H1 (cell line): ENCODE measurements at regions not wholly inside any gene's neighbourhood (a gene's known extent, or its start where the extent isn't known, plus 50 kb on each side); places are given as distances from the start of the nearest gene placed in this dataset.

Experiments used
- CTCF ChIA-PET: fragments of 300-600 bp; sonication (Branson Sonifier 250); formaldehyde crosslinking; loops from one replicate; lab custom pipeline; 2021; ENCODE audit not compliant: partially characterized antibody; lab: Charles Lee
- POLR2A ChIA-PET: fragments of 300-600 bp; sonication (Branson Sonifier 250); formaldehyde crosslinking; loops from one replicate; lab custom pipeline; 2021; ENCODE audit warnings: inconsistent platforms; ENCODE audit not compliant: partially characterized antibody; lab: Charles Lee
- DNase-seq, 2 experiments: peaks; one replicate each; pipeline versions ENCODE4 v3.0.0 to v3.0.0-alpha.2; 2010 to 2022; ENCODE audit warnings: low spot score in 2 of 2, low read depth in 1 of 2, mixed read lengths in 1 of 2
- FAIRE-seq: peaks from 2 replicates; lab custom pipeline; 2011; peaks lifted over from hg19 to GRCh38; lab: Jason Lieb, UNC
- H2AFZ ChIP-seq: 2 replicates; pipeline ENCODE4 v1.8.1; 2012; ENCODE audit warnings: low read length, inconsistent platforms
- H2AK5ac ChIP-seq: 2 replicates; pipeline ENCODE4 v1.6.1; 2013; ENCODE audit warnings: low read depth, low read length
- H2BK120ac ChIP-seq: replicated peaks from 2 replicates; pipeline ENCODE3; 2013; ENCODE audit warnings: low read depth, low read length, inconsistent platforms
- H2BK12ac ChIP-seq: 2 replicates; pipeline ENCODE4 v1.6.1; 2013; ENCODE audit warnings: low read depth, low read length
- H2BK15ac ChIP-seq: 2 replicates; pipeline ENCODE4 v1.6.1; 2013; ENCODE audit warnings: low read length
- H2BK20ac ChIP-seq: 2 replicates; pipeline ENCODE4 v1.6.1; 2013; ENCODE audit warnings: low read length
- H2BK5ac ChIP-seq: 2 replicates; pipeline ENCODE4 v1.6.1; 2013; ENCODE audit warnings: low read depth, low read length
- H3K14ac ChIP-seq: 2 replicates; pipeline ENCODE4 v1.6.1; 2013; ENCODE audit warnings: inconsistent platforms; ENCODE audit not compliant: insufficient read length
- H3K18ac ChIP-seq: 2 replicates; pipeline ENCODE4 v1.6.1; 2013; ENCODE audit warnings: low read length; ENCODE audit errors: extremely low read depth
- H3K23ac ChIP-seq: 2 replicates; pipeline ENCODE4 v1.6.1; 2013; ENCODE audit warnings: inconsistent platforms; ENCODE audit not compliant: insufficient read length
- H3K23me2 ChIP-seq: 2 replicates; pipeline ENCODE4 v1.6.1; 2013; ENCODE audit warnings: low read depth, low read length
- H3K27ac ChIP-seq: 2 replicates; pipeline ENCODE4 v1.6.1; 2011; ENCODE audit warnings: low read depth, low read length, inconsistent platforms
- H3K27me3 ChIP-seq, 4 experiments: replicated peaks in 1 of 4; 1 replicate in 1 of 4; 2 replicates in 3 of 4; pipeline versions ENCODE4 v1.6.1 to v1.8.1; 2011 to 2013; ENCODE audit warnings: low read length in 3 of 4, mild to moderate bottlenecking in 3 of 4, inconsistent platforms in 2 of 4, mixed read lengths in 2 of 4, moderate library complexity in 1 of 4; ENCODE audit not compliant: control insufficient read depth in 3 of 4, insufficient read depth in 3 of 4; ENCODE audit errors: extremely low read depth in 1 of 4
- H3K36me3 ChIP-seq, 4 experiments: 2 replicates each; pipeline versions ENCODE4 v1.6.1 to v1.8.1; 2011 to 2013; ENCODE audit warnings: mild to moderate bottlenecking in 4 of 4, low read length in 3 of 4, moderate library complexity in 2 of 4, control low read depth in 1 of 4, inconsistent platforms in 1 of 4; ENCODE audit not compliant: insufficient read depth in 4 of 4, control insufficient read depth in 2 of 4
- H3K4ac ChIP-seq: replicated peaks from 2 replicates; pipeline ENCODE3; 2013; ENCODE audit warnings: low read length, low read depth, mixed read lengths, inconsistent platforms; ENCODE audit not compliant: insufficient read length
- H3K4me1 ChIP-seq, 4 experiments: replicated peaks in 1 of 4; 1 replicate in 1 of 4; 2 replicates in 3 of 4; pipeline versions ENCODE4 v1.6.1 to v1.8.1; 2011 to 2013; ENCODE audit warnings: low read length in 3 of 4, inconsistent platforms in 2 of 4, mixed read lengths in 1 of 4; ENCODE audit not compliant: insufficient read depth in 4 of 4, control insufficient read depth in 3 of 4
- H3K4me2 ChIP-seq, 2 experiments: 2 replicates each; pipeline versions ENCODE4 v1.6.1 to v1.8.1; 2011 to 2013; ENCODE audit warnings: low read depth in 2 of 2, low read length in 2 of 2, control low read depth in 1 of 2, inconsistent platforms in 1 of 2, mild to moderate bottlenecking in 1 of 2; ENCODE audit not compliant: insufficient read depth in 1 of 2
- H3K4me3 ChIP-seq, 4 experiments: fragments of 200-600, 300-600 bp in 1 of 4; sonication (generic), shearing (Covaris generic), sonication (Bioruptor Twin) in 1 of 4; 2 replicates each; pipeline versions ENCODE4 v1.5.1 to v1.8.1; 2011 to 2016; ENCODE audit warnings: low read length in 4 of 4, low read depth in 3 of 4, control low read depth in 2 of 4, inconsistent platforms in 2 of 4, mild to moderate bottlenecking in 2 of 4, mixed read lengths in 1 of 4, moderate library complexity in 1 of 4; ENCODE audit not compliant: insufficient read depth in 2 of 4; ENCODE audit errors: extremely low read depth in 1 of 4
- H3K56ac ChIP-seq: replicated peaks from 2 replicates; pipeline ENCODE3; 2013; ENCODE audit warnings: low read depth, mild to moderate bottlenecking, mixed read lengths, low read length, inconsistent platforms; ENCODE audit not compliant: insufficient read length
- H3K79me1 ChIP-seq: 2 replicates; pipeline ENCODE4 v1.6.1; 2013; ENCODE audit warnings: low read depth, low read length, control low read depth
- H3K79me2 ChIP-seq, 2 experiments: 2 replicates each; pipeline versions ENCODE4 v1.6.1 to v1.8.1; 2012 to 2013; ENCODE audit warnings: low read length in 2 of 2, mild to moderate bottlenecking in 2 of 2, inconsistent platforms in 1 of 2; ENCODE audit not compliant: insufficient read depth in 2 of 2, control insufficient read depth in 1 of 2
- H3K9ac ChIP-seq, 4 experiments: replicated peaks in 1 of 4; 1 replicate in 1 of 4; 2 replicates in 3 of 4; pipeline versions ENCODE4 v1.6.1 to v1.8.1; 2011 to 2013; ENCODE audit warnings: low read depth in 3 of 4, low read length in 3 of 4, control low read depth in 2 of 4, mild to moderate bottlenecking in 2 of 4, moderate library complexity in 2 of 4, inconsistent platforms in 1 of 4; ENCODE audit errors: extremely low read depth in 1 of 4
- H3K9me3 ChIP-seq, 2 experiments: 2 replicates each; pipeline versions ENCODE4 v1.6.1 to v1.8.1; 2012 to 2013; ENCODE audit warnings: mild to moderate bottlenecking in 2 of 2, moderate library complexity in 2 of 2, control low read depth in 1 of 2, inconsistent platforms in 1 of 2, low read depth in 1 of 2, low read length in 1 of 2, mixed read lengths in 1 of 2; ENCODE audit not compliant: insufficient read depth in 2 of 2
- H4K20me1 ChIP-seq, 2 experiments: replicated peaks in 1 of 2; 2 replicates each; pipeline versions ENCODE3 to v1.8.1; 2011 to 2013; ENCODE audit warnings: inconsistent platforms in 2 of 2, low read length in 2 of 2, mild to moderate bottlenecking in 1 of 2; ENCODE audit not compliant: insufficient read depth in 2 of 2, control insufficient read depth in 1 of 2
- H4K5ac ChIP-seq: 2 replicates; pipeline ENCODE4 v1.6.1; 2013; ENCODE audit warnings: low read length, low read depth, mixed read lengths, inconsistent platforms; ENCODE audit not compliant: insufficient read length
- H4K8ac ChIP-seq: 2 replicates; pipeline ENCODE4 v1.8.0; 2013; ENCODE audit warnings: mild to moderate bottlenecking, moderate library complexity, low read length, inconsistent platforms; ENCODE audit not compliant: insufficient read depth; ENCODE audit errors: extremely low read depth
- H4K91ac ChIP-seq: replicated peaks from 2 replicates; pipeline ENCODE3; 2013; ENCODE audit warnings: low read length, mixed read lengths, inconsistent platforms; ENCODE audit not compliant: insufficient read length
- CHD2 ChIP-seq: IDR thresholded peaks from 2 replicates; pipeline ENCODE4 v1.6.1; 2012; ENCODE audit warnings: low read length, improper control_type of control experiment
- EP300 ChIP-seq, 2 experiments: IDR thresholded peaks; 1 replicate in 1 of 2; 2 replicates in 1 of 2; pipeline ENCODE4 v1.6.1; 2011 to 2012; ENCODE audit warnings: low read depth in 2 of 2, low read length in 2 of 2, mild to moderate bottlenecking in 2 of 2, borderline replicate concordance in 1 of 2, inconsistent platforms in 1 of 2, moderate library complexity in 1 of 2
- whole genome bisulfite sequencing, 2 experiments: shearing (Covaris generic) in 1 of 2; methylation state at CpG; one replicate each; pipeline versions ENCODE4 v1.1.6 to v1.1.7; 2013 to 2015; ENCODE audit warnings: low lambda C conversion rate in 2 of 2, mixed read lengths in 2 of 2, inconsistent platforms in 1 of 2, low coverage in 1 of 2, missing lambda C conversion rate in 1 of 2; ENCODE audit not compliant: insufficient replicate concordance in 2 of 2, insufficient coverage in 1 of 2, insufficient read length in 1 of 2; ENCODE audit errors: extremely low coverage in 1 of 2, missing lambda C conversion rate in 1 of 2; 5-methylcytosine and 5-hydroxymethylcytosine counted together

DNA sequence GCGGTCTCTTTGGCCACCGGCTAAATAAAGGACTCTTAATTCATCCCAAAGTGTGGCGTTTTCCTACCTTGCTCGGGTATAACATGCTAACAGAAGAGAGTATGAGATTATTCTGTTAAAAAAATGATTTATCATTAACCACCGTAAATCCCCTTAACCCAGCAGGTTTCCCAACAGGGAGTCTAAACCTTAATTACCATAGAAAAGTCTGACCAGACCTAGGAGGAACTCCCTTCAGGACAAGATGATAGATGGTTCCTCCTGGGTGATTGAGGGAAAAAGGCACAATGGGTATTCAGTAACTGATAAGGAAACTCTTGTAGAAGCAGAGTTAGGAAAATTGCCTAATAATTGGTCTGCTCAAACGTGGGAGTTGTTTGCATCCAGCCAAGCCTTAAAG lies 193.7 kb downstream of the ZNF737 start:
- ChIA-PET POLR2A (interaction anchor here (1.0 to 1.4 kb wide), 3 partner anchors 16 to 52 kb away, joined by 3 to 4 read pairs (median 3); no protein-coding TSS in a partner anchor), CTCF (interaction anchor here (1.6 kb wide), 1 partner anchor 12 kb away, joined by 3 read pairs; no protein-coding TSS in a partner anchor)
- no peak for FAIRE-seq
- TF ChIP-seq EP300 (IDR thresholded peaks at IDR 0.05; ENCODE audit: borderline replicate concordance in 1 of 2, low read depth in 2 of 2, low read length in 2 of 2): peak in 1 of 2 experiments; percentile 15; a peak in 1 of 3 replicates
- TF ChIP-seq CHD2: no peak
- Histone ChIP-seq H3K36me3 (peaks cover 0 to 5% (median 0%) of the 10 kb centered on the region in 4 experiments; a peak in 1 of 8 replicates), H3K4me3 (peak overlapping the region in 1 of 4 experiments; percentile 41; a peak in 1 of 8 replicates), H3K23ac (no peak overlapping the region), H2AK5ac (no peak overlapping the region), H2BK5ac (no peak overlapping the region), H3K4me2 (peak overlapping the region; percentile 43 to 54), H2BK20ac (no peak overlapping the region), H3K79me2 (no peaks in the 10 kb centered on the region), H2BK15ac (no peak overlapping the region), H3K4me1 (peaks cover 6 to 29% (median 19%) of the 10 kb centered on the region in 4 experiments; a peak in 5 of 7 replicates), H2AFZ (no peak overlapping the region), H3K27me3 (peaks cover 16 to 56% (median 38%) of the 10 kb centered on the region in 4 experiments), H3K23me2 (no peaks in the 10 kb centered on the region), H3K9me3 (no peaks in the 10 kb centered on the region), H3K27ac (no peak overlapping the region), H3K4ac (no peak overlapping the region), H4K8ac (no peak overlapping the region), H3K56ac (no peak overlapping the region), H3K9ac (no peak overlapping the region), H3K79me1 (no peaks in the 10 kb centered on the region), H4K5ac (no peak overlapping the region), H4K91ac (no peak overlapping the region), H2BK12ac (no peak overlapping the region), H3K18ac (no peak overlapping the region), H3K14ac (no peak overlapping the region), H2BK120ac (no peak overlapping the region), H4K20me1 (peaks cover 7 to 15% of the 10 kb centered on the region in 2 experiments)
- WGBS, 2 experiments: 9% methylated on average over 6 of the region's 6 CpGs; no CpG with 5 or more reads in 1 of the 2 experiments
- no peak for DNase-seq
